Astrocyte of the spinal cord (primary cell): ENCODE measurements at regions not wholly inside any gene's neighbourhood (a gene's known extent, or its start where the extent isn't known, plus 50 kb on each side); places are given as distances from the start of the nearest gene placed in this dataset.

Experiments used
- DNase-seq: peaks from one replicate; pipeline ENCODE4 v3.0.0; 2011; ENCODE audit warnings: low read depth, low spot score
- H3K4me3 ChIP-seq: 2 replicates; pipeline ENCODE4 v1.5.1; 2011; ENCODE audit warnings: low read depth, mild to moderate bottlenecking, low read length, moderate library complexity
- CTCF ChIP-seq: IDR thresholded peaks from 2 replicates; pipeline ENCODE4 v1.5.1; 2012; ENCODE audit warnings: low read depth, mild to moderate bottlenecking, low read length, inconsistent platforms
- in situ Hi-C: cut with HindIII; loops from 2 replicates; pipeline ENCODE4 v1.10.0; 2017; ENCODE audit warnings: low sequenced_read_pairs

DNA sequence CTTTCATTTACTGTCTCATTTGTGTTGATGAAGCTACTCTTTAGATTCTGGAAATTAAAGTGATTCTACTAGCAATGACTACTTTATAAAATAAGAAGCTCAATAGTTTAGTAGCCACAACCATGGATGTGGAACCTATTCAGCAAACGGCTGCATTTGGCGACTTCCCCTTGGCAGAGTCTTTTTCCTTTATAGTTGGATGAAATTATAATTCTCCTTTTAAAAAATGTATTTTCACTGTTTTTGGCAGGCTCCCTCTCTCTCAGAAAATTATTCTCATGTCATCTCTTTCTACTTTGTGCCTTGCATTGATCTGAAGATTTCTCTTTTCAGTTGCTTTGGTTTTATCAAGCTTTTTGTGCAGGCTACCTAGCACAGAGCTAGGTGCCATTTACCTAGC is 50.6 kb upstream of the KCNN2 start:
- H3K4me3 ChIP-seq: no peak overlapping the region
- in situ Hi-C loops: no loop called here
- no peak for TF ChIP-seq CTCF
- DNase-seq: no peak

DNA sequence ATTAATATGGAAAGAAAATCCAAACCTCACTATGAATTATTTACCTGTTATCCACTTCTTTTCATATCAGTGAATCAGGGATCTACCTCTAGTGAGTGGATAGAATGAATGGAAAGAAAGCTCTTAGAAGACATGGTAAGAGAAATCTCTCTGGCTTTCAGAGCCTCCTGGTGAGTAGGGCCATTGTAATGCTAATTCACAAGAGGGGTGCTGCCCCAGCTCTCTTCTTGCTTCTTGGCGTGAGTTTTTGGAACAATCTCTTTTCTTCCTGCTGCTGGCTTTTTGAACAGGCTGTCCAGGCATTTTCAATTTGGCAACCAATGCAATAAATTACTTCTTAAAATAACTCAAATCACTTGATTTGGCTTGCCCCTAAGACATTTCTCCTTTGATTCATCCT is 49.9 kb upstream of the KCNN2 start:
- no peak for DNase-seq
- no peak for TF ChIP-seq CTCF
- in situ Hi-C loops: no loop called here
- H3K4me3 ChIP-seq: no peak overlapping the region
